Lower leg skin (tissue), 4 donors: ENCODE measurements at regions not wholly inside any gene's neighbourhood (a gene's known extent, or its start where the extent isn't known, plus 50 kb on each side); places are given as distances from the start of the nearest gene placed in this dataset.

ENCODE experiments used
- DNase-seq, 2 donors: peaks; one replicate each; pipeline ENCODE4 v3.0.0-alpha.2; 2019; ENCODE audit warnings: low spot score in 2 of 2
- H3K4me3 ChIP-seq: fragments of 200-600 bp; sonication (generic); 2 replicates; pipeline ENCODE4 v1.5.1; 2017; ENCODE audit warnings: mild to moderate bottlenecking, low read depth; ENCODE audit not compliant: poor library complexity, severe bottlenecking
- POLR2A ChIP-seq, 2 donors: fragments of 450-650 bp; IDR thresholded peaks; one replicate each; pipeline ENCODE4 v1.6.1; 2016 to 2017; ENCODE audit warnings: antibody characterized with exemption in 2 of 2, mild to moderate bottlenecking in 1 of 2, moderate library complexity in 1 of 2
- WGBS, 2 donors: methylation state at CpG; one replicate each; pipeline ENCODE4 v1.1.5; 2018; 5-methylcytosine and 5-hydroxymethylcytosine counted together
- intact Hi-C: fragments of 100-400 bp; cut with DNase I; formaldehyde crosslinking; loops from one replicate; pipeline ENCODE4 v1.15.0; 2023; ENCODE audit warnings: low total_unique reads
- TF ChIP-seq, protein P1 (sequence below), 3 donors: fragments of 450-650 bp; IDR thresholded peaks; one replicate each; pipeline ENCODE4 v1.5.1; 2016; ENCODE audit warnings: antibody characterized with exemption in 3 of 3, mild to moderate bottlenecking in 3 of 3, moderate library complexity in 2 of 3

DNA sequence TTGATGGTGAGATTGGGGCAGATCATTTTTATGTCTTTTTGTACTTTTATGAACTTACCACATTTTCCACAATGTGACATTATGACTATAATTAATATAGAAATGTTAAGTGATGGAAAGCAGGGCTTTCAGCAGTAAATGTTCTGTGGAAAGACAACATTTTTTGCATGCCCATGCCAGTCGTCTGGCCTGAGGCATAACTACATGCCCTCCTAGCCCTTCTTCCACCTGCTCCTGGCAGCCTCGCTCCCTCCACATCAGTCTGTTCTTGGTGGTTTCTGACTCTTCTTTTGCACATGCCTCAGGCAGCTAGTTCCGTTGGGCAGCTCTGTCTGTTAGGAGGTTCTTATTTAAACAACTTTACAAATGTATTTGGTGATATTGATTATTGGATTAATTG is 182.0 kb upstream of the TWIST2 start:
- H3K4me3 ChIP-seq = no peak overlapping the region
- WGBS, 2 donors = 39 to 42% methylated on average over 3 of the region's 3 CpGs
- DNase-seq = peak in 1 of 2 donors; percentile 29
- intact Hi-C loops = no loop called here
- TF ChIP-seq, protein P1, sequence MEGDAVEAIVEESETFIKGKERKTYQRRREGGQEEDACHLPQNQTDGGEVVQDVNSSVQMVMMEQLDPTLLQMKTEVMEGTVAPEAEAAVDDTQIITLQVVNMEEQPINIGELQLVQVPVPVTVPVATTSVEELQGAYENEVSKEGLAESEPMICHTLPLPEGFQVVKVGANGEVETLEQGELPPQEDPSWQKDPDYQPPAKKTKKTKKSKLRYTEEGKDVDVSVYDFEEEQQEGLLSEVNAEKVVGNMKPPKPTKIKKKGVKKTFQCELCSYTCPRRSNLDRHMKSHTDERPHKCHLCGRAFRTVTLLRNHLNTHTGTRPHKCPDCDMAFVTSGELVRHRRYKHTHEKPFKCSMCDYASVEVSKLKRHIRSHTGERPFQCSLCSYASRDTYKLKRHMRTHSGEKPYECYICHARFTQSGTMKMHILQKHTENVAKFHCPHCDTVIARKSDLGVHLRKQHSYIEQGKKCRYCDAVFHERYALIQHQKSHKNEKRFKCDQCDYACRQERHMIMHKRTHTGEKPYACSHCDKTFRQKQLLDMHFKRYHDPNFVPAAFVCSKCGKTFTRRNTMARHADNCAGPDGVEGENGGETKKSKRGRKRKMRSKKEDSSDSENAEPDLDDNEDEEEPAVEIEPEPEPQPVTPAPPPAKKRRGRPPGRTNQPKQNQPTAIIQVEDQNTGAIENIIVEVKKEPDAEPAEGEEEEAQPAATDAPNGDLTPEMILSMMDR (IDR thresholded peaks at IDR 0.05) = no peak
- no peak for TF ChIP-seq POLR2A (IDR thresholded peaks at IDR 0.05)

DNA sequence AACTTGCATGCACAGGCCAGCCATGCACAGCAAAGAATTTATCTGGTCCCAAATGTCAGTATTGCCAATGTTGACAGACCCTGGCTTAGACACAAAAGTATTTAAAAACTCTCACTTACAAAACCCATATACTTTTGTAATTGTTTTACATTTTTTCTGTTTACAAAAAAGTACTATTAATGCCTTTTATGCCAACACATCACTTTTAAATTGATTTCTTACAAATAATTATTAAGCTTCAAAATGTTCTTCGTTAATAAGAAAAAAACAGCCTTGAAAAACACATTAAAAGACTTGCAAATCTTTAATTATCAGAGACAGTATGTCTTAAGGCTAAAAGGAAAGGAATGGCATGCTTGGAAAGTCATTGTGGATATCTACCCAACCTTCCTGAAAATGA is 181.3 kb upstream of the TWIST2 start:
- H3K4me3 ChIP-seq = no peak overlapping the region

DNA sequence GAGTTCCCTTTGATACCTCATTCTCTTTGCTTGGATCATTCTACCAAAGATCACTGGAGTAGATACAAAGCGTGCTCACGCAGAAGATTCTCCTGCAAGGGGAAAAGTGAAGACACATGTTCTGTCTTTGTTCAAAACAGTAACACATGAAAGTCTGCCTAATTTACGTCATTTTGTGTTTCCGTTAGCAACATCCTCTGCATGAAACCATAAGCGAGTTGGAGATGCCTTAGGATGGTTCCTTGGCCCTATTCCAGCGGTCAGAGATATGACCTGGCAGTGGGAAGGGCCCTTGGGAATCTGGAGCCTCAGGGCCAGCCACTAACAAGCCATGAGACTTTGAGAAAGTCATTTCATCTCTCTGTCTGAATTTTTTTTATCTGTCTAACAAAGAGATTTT is 180.9 kb upstream of the TWIST2 start:
- peak; percentile 28 to 83 for DNase-seq
- H3K4me3 ChIP-seq = no peak overlapping the region
- intact Hi-C loops = no loop called here
- no peak for TF ChIP-seq POLR2A (IDR thresholded peaks at IDR 0.05)
- TF ChIP-seq, protein P1 (IDR thresholded peaks at IDR 0.05) = no peak
- 37 to 51% methylated on average over 6 of the region's 6 CpGs for WGBS, 2 donors

More for the DNA sequence above, 181.3 kb upstream of the TWIST2 start:
- WGBS, 2 donors = 37 to 43% methylated on average over 1 of the region's 1 CpG
- no peak for DNase-seq
- TF ChIP-seq, protein P1 (IDR thresholded peaks at IDR 0.05) = no peak
- TF ChIP-seq POLR2A (IDR thresholded peaks at IDR 0.05) = no peak
- intact Hi-C loops = no loop called here

DNA sequence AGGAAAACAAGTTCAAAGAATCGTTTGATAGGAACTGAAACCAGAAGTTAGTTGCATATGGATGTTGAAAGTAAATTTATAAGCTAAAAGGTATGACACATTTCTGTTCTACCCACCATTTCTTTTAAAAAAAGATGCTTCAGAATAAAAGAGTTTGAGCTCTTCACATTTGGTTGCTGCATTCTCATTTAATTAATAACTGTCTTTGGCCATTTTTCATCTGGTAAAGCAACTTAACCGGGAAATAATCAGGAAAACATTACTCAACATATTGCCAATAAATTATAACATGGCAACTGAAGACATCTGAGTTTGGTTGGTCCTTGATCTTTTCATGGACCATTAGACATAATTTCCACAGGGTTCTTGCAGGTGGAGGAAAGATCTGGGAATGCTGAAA is 180.2 kb upstream of the TWIST2 start:
- TF ChIP-seq, protein P1 (IDR thresholded peaks at IDR 0.05) = no peak
- no peak for TF ChIP-seq POLR2A (IDR thresholded peaks at IDR 0.05)
- 27 to 37% methylated on average over 2 of the region's 2 CpGs for WGBS, 2 donors

DNA sequence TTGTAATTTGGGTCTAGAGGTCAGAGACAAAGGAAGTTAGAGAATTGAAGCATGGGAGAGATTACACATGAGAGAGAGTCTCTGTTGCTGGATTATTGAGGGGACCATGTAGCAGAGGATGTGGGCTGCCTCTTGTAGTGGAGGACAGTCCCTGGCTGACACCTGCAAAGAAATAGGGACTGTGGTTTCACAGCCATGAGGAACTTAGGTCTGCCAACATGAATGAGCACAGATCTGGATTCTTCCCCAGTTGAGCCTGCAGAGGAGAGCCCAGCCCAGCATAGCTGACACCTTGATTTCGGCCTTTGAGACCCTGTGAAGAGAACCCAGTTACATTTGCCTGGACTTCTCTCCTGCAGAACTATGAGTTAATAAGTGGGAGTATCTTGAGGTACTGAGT is 179.5 kb upstream of the TWIST2 start:
- TF ChIP-seq, protein P1 (IDR thresholded peaks at IDR 0.05) = no peak
- TF ChIP-seq POLR2A (IDR thresholded peaks at IDR 0.05) = no peak
- intact Hi-C loops = no loop called here
- peak in 1 of 2 donors; percentile 37 for DNase-seq
- H3K4me3 ChIP-seq = no peak overlapping the region
- WGBS, 2 donors = 54 to 84% methylated on average over 1 of the region's 1 CpG

More for the DNA sequence above, 180.2 kb upstream of the TWIST2 start:
- H3K4me3 ChIP-seq = no peak overlapping the region
- no peak for DNase-seq
- intact Hi-C loops = no loop called here

DNA sequence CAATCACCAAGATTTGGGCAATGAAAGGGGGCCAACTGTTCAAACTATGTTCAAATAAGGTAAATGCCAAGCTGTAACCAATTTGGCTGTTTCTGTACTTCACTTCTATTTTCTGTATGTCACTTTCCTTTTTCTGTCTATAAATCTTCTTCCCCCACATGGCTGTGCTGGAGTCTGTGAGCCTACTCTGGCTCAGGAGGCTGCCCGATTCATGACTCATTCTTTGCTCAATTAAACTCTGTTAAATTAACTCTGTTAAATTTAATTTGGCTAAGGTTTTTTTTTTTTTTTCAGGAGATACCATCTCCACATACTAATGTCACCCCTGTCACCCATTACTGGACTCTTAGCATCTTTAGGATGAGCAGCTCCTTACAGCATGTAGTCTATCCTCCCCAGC is 178.8 kb upstream of the TWIST2 start:
- H3K4me3 ChIP-seq = no peak overlapping the region
- 52 to 65% methylated on average over 1 of the region's 1 CpG for WGBS, 2 donors
- peak in 1 of 2 donors; percentile 57 for DNase-seq
- no peak for TF ChIP-seq POLR2A (IDR thresholded peaks at IDR 0.05)
- TF ChIP-seq, protein P1 (IDR thresholded peaks at IDR 0.05) = no peak
- intact Hi-C loops = no loop called here
